Lower leg skin (tissue), 4 donors: ENCODE measurements at regions not wholly inside any gene's neighbourhood (a gene's known extent, or its start where the extent isn't known, plus 50 kb on each side); places are given as distances from the start of the nearest gene placed in this dataset.
A peak's percentile ranks its signal among the peaks of the same experiment; 100 is the strongest.

Source experiments
- DNase-seq, 2 donors: peaks; one replicate each; pipeline ENCODE4 v3.0.0-alpha.2; 2019; ENCODE audit warnings: low spot score in 2 of 2
- H3K4me3 ChIP-seq: fragments of 200-600 bp; sonication (generic); 2 replicates; pipeline ENCODE4 v1.5.1; 2017; ENCODE audit warnings: mild to moderate bottlenecking, low read depth; ENCODE audit not compliant: poor library complexity, severe bottlenecking
- POLR2A ChIP-seq, 2 donors: fragments of 450-650 bp; IDR thresholded peaks; one replicate each; pipeline ENCODE4 v1.6.1; 2016 to 2017; ENCODE audit warnings: antibody characterized with exemption in 2 of 2, mild to moderate bottlenecking in 1 of 2, moderate library complexity in 1 of 2
- WGBS, 2 donors: methylation state at CpG; one replicate each; pipeline ENCODE4 v1.1.5; 2018; 5-methylcytosine and 5-hydroxymethylcytosine counted together
- intact Hi-C: fragments of 100-400 bp; cut with DNase I; formaldehyde crosslinking; loops from one replicate; pipeline ENCODE4 v1.15.0; 2023; ENCODE audit warnings: low total_unique reads
- TF ChIP-seq, protein P1 (sequence below), 3 donors: fragments of 450-650 bp; IDR thresholded peaks; one replicate each; pipeline ENCODE4 v1.5.1; 2016; ENCODE audit warnings: antibody characterized with exemption in 3 of 3, mild to moderate bottlenecking in 3 of 3, moderate library complexity in 2 of 3

DNA sequence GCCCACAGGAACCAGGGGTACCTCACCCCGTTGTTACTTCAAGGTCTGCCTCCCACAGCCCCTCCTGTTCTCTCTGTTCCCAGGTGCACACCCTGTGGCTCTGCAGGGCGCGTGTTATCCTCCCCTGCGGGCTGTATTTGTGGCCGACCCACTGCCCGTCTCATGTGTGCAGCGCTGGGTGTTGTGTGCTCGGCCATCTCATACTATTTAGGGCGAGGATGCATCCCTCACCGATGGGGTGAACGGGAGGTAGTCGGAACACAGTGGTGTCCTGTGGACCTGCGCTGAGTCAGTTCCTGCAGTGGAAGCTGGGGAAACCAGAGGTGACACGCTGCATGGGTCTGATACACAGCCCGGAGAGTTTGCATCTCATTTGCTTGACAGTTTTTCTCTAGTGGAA lies 94.5 kb upstream of the SULF2 start:
- intact Hi-C loops: no loop called here
- H3K4me3 ChIP-seq: no peak overlapping the region
- DNase-seq: no peak
- WGBS, 2 donors: 93 to 95% methylated on average over 15 of the region's 15 CpGs
- TF ChIP-seq, protein P1, sequence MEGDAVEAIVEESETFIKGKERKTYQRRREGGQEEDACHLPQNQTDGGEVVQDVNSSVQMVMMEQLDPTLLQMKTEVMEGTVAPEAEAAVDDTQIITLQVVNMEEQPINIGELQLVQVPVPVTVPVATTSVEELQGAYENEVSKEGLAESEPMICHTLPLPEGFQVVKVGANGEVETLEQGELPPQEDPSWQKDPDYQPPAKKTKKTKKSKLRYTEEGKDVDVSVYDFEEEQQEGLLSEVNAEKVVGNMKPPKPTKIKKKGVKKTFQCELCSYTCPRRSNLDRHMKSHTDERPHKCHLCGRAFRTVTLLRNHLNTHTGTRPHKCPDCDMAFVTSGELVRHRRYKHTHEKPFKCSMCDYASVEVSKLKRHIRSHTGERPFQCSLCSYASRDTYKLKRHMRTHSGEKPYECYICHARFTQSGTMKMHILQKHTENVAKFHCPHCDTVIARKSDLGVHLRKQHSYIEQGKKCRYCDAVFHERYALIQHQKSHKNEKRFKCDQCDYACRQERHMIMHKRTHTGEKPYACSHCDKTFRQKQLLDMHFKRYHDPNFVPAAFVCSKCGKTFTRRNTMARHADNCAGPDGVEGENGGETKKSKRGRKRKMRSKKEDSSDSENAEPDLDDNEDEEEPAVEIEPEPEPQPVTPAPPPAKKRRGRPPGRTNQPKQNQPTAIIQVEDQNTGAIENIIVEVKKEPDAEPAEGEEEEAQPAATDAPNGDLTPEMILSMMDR (IDR thresholded peaks at IDR 0.05): no peak
- TF ChIP-seq POLR2A (IDR thresholded peaks at IDR 0.05): no peak

DNA sequence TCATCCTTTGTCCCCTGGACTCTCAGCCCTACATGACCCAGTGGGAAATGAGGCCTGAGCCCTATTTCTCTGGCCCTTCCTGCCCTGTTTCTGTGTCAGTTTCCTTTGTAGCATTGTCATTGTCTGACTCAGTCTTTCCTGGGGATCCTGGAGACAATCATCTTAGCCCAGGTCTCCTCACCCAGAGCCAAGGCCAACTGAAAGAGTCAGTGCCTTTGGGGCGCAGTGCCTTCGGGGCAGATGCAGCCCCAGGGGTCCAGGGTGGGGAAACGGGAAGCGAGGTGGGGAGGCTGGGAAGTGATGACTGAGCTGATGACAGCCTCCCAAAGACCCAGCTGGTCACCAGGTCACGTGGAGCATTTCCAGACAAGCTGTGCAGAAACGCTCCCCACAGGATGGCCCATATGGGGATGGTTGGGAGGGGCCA lies 93.3 kb upstream of the SULF2 start:
- H3K4me3 ChIP-seq: no peak overlapping the region
- no peak for TF ChIP-seq POLR2A (IDR thresholded peaks at IDR 0.05)
- TF ChIP-seq, protein P1 (IDR thresholded peaks at IDR 0.05): no peak
- WGBS, 2 donors: 79 to 82% methylated on average over 6 of the region's 6 CpGs
- DNase-seq: peak in 1 of 2 donors; percentile 82
- intact Hi-C loops: no loop called here

DNA sequence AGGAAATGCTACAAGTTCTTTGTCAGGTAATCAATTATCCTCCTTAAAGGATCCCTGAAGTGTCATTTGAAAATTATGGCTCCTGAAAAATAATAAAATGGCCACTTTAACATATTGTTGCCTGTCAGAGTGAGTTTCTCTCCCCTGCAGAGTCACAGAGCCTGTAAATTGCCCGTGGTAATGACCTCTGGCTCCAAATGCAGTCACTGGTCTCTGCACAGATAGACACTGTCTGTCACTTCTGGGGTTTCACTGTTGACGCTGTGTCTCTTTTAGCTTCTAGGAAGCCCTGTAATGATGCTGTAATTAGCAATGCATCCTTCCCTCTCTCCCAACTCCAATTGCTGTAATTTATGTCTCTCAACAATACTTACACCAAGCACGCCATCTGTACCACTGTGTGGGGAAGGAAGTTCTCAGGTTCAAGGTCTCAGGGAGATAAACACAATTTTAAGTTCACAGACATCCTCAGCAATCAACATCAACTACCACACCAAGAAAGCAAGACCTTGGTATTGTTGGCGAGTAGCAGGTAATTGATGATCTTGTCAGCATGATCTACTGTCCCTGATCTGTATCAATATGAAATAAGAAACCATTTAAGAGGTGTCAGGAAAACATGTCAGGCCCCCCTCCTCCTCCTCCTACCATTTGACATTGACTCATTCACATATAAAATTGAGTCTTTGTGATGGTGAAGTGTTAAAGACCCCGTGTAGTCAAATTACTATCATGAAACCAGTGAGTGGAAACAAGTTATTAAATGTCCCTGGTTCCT lies 91.2 kb upstream of the SULF2 start:
- 71% methylated on average over 5 of the region's 5 CpGs for WGBS, 2 donors
- intact Hi-C loops: no loop called here

DNA sequence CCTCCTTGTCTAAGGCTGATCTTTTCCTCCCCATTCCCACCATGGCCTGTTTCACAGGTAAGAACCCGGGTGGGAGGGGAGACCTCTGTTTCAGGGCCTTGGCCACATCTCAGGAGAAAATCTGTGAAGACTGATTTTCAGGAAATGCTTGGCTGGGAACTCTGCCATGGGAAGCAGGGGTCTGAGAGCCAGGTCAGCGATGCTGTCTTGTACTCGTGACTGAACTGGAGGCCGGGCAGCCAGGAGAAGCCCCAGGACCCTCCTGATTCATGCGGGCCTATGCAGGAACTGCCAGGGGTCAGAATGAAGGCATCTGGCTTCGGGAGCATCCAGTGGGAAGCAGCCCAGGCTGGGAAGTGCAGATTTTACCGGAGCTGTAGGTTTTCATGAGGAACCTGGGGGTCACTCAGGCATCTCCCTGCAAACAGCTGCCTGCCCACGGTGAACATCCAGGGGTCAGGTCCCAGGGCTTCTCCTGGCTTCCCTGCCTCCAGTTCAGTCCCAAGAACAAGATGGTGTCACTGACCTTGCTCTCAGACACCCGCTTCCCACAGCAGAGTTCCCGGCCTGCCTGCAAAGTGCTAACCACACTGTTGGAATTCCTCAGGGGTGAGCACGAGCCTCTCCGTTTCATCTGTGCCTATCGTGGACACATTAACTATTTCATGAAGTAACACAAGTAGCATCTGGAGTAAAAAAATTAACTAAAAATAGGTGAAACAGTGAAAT lies 90.2 kb upstream of the SULF2 start:
- DNase-seq: no peak
- WGBS, 2 donors: 71 to 72% methylated on average over 13 of the region's 13 CpGs

More for the DNA sequence above, 91.2 kb upstream of the SULF2 start:
- TF ChIP-seq POLR2A (IDR thresholded peaks at IDR 0.05): no peak
- TF ChIP-seq, protein P1 (IDR thresholded peaks at IDR 0.05): no peak
- H3K4me3 ChIP-seq: no peak overlapping the region
- no peak for DNase-seq

DNA sequence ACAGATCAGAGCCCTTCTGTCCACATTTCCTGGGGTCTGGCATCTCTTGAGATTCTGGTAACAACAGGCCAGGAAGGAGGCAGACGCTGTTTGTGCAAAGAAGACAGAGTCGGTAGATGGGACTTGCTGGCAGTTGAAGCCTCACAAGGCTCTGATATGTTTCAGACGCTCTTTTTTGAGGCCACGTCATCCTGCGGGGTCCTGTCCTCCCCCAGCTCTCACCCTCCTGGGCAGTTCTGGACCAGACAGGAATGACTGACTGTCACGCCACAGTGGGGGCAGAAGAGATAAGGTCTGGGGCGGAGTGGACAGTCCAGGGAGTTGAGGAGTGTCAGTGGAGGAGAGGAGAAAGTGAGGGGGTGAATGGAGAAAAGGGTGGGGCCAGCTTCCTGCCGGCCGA lies 87.1 kb upstream of the SULF2 start:
- intact Hi-C loops: no loop called here
- H3K4me3 ChIP-seq: no peak overlapping the region
- no peak for DNase-seq
- 82 to 87% methylated on average over 9 of the region's 9 CpGs for WGBS, 2 donors
- no peak for TF ChIP-seq POLR2A (IDR thresholded peaks at IDR 0.05)
- TF ChIP-seq, protein P1 (IDR thresholded peaks at IDR 0.05): no peak

More for the DNA sequence above, 90.2 kb upstream of the SULF2 start:
- no peak overlapping the region for H3K4me3 ChIP-seq
- intact Hi-C loops: no loop called here
- TF ChIP-seq POLR2A (IDR thresholded peaks at IDR 0.05): no peak
- TF ChIP-seq, protein P1 (IDR thresholded peaks at IDR 0.05): no peak
